ENCODE measurements at regions not wholly inside any gene's neighbourhood (a gene's known extent, or its start where the extent isn't known, plus 50 kb on each side); places are given as distances from the start of the nearest gene placed in this dataset.

- Histone ChIP-seq H3K4me3 (replicated peaks in 1 of 3; ENCODE audit: insufficient read depth in 1 of 3, low read depth in 2 of 3, low read length in 3 of 3) (no peak overlapping the region), H3K79me2 (ENCODE audit: insufficient read depth, low read length) (no peaks in the 10 kb centered on the region), H3K9me3 (ENCODE audit: low read length) (no peaks in the 10 kb centered on the region), H3K36me3 (replicated peaks in 1 of 2; ENCODE audit: control insufficient read depth in 1 of 2, insufficient read depth in 2 of 2, low read length in 2 of 2) (no peaks in the 10 kb centered on the region), H3K27ac (ENCODE audit: extremely low read length, insufficient read depth, low read length) (no peak overlapping the region), H3K4me2 (ENCODE audit: low read depth, low read length) (no peak overlapping the region), H4K20me1 (ENCODE audit: insufficient read depth, low read length) (no peaks in the 10 kb centered on the region), H3K4me1 (ENCODE audit: insufficient read depth, low read length) (no peaks in the 10 kb centered on the region), H3K27me3 (ENCODE audit: control insufficient read depth in 1 of 2, insufficient read depth in 2 of 2, low read length in 2 of 2) (no peaks in the 10 kb centered on the region), H2AFZ (ENCODE audit: low read length) (no peak overlapping the region), H3K9ac (ENCODE audit: insufficient read depth, low read depth, low read length) (no peak overlapping the region)
- intact Hi-C loops (cut with micrococcal nuclease; ENCODE audit: unreplicated experiment) (no loop called here), in situ Hi-C loops (cut with HindIII; ENCODE audit: extremely low pct_ligation_motif_present, low pct_unique_long_range_greater_than_20kb) (no loop called here)
- POLR2A ChIA-PET = no interaction called here
- BruUV-seq (replicated peaks) = no TSS peak
- CTCF ChIA-PET (ENCODE audit: low intra/inter-chr PET ratio, low total read pairs) = no interaction called here
- no peak for FAIRE-seq
- 85% methylated on average over 4 of the region's 4 CpGs for WGBS (ENCODE audit: low lambda C conversion rate)
- TF ChIP-seq MAFK (conservative IDR thresholded peaks at IDR 0.05 in 1 of 2, IDR thresholded peaks at IDR 0.05 in 1 of 2; ENCODE audit: low read length in 2 of 2) (no peak), MAZ (IDR thresholded peaks at IDR 0.05; ENCODE audit: borderline replicate concordance, low read depth, low read length) (no peak), MAZ (CRISPR knock-in tag; IDR thresholded peaks at IDR 0.05; ENCODE audit: low read depth) (no peak), IRF9 (CRISPR knock-in tag; IDR thresholded peaks at IDR 0.05; ENCODE audit: borderline replicate concordance) (no peak), TEAD2 (CRISPR knock-in tag; IDR thresholded peaks at IDR 0.05) (no peak), HDAC1 (CRISPR knock-in tag; IDR thresholded peaks at IDR 0.05) (no peak)
- no peak for ATAC-seq
- DNase-seq (ENCODE audit: low spot score) = no peak
Observed at GRCh38 chr5:143614831-143615230, 197.1 kb upstream of the HMHB1 start.

GRCh38 chr5:143613329-143613728 is 198.6 kb upstream of the HMHB1 start:
- intact Hi-C loops (cut with micrococcal nuclease; ENCODE audit: unreplicated experiment) = no loop called here
- CTCF ChIA-PET (ENCODE audit: low intra/inter-chr PET ratio, low total read pairs) = no interaction called here
- no peaks in the 10 kb centered on the region for H3K4me1 ChIP-seq (ENCODE audit: insufficient read depth, low read length)
- no peaks in the 10 kb centered on the region for H3K9me3 ChIP-seq (ENCODE audit: low read length)
- 59% methylated on average over 3 of the region's 3 CpGs for WGBS (ENCODE audit: low lambda C conversion rate)
- no TSS peak for BruUV-seq (replicated peaks)
- no peaks in the 10 kb centered on the region for H3K27me3 ChIP-seq (ENCODE audit: control insufficient read depth in 1 of 2, insufficient read depth in 2 of 2, low read length in 2 of 2)
- POLR2A ChIA-PET = no interaction called here
- no peak overlapping the region for H2AFZ ChIP-seq (ENCODE audit: low read length)
- no peak for ATAC-seq
- TF ChIP-seq MEF2D (CRISPR knock-in tag; IDR thresholded peaks at IDR 0.05) = no peak
- H3K79me2 ChIP-seq (ENCODE audit: insufficient read depth, low read length) = no peaks in the 10 kb centered on the region
- no peak overlapping the region for H3K27ac ChIP-seq (ENCODE audit: extremely low read length, insufficient read depth, low read length)
- H3K36me3 ChIP-seq (replicated peaks in 1 of 2; ENCODE audit: control insufficient read depth in 1 of 2, insufficient read depth in 2 of 2, low read length in 2 of 2) = no peaks in the 10 kb centered on the region
- no peak for FAIRE-seq
- no peak overlapping the region for H3K4me3 ChIP-seq (replicated peaks in 1 of 3; ENCODE audit: insufficient read depth in 1 of 3, low read depth in 2 of 3, low read length in 3 of 3)
- no peak overlapping the region for H3K9ac ChIP-seq (ENCODE audit: insufficient read depth, low read depth, low read length)
- in situ Hi-C loops (cut with HindIII; ENCODE audit: extremely low pct_ligation_motif_present, low pct_unique_long_range_greater_than_20kb) = no loop called here
- H4K20me1 ChIP-seq (ENCODE audit: insufficient read depth, low read length) = no peaks in the 10 kb centered on the region
- H3K4me2 ChIP-seq (ENCODE audit: low read depth, low read length) = no peak overlapping the region
- no peak for DNase-seq (ENCODE audit: low spot score)

All from HepG2 (cell line).